TTC549 (cell line): ENCODE measurements at regions not wholly inside any gene's neighbourhood (a gene's known extent, or its start where the extent isn't known, plus 50 kb on each side); places are given as distances from the start of the nearest gene placed in this dataset.

Experiments
- FAIRE-seq: peaks from 2 replicates; lab custom pipeline; 2012; peaks lifted over from hg19 to GRCh38; lab: Jason Lieb, UNC

DNA sequence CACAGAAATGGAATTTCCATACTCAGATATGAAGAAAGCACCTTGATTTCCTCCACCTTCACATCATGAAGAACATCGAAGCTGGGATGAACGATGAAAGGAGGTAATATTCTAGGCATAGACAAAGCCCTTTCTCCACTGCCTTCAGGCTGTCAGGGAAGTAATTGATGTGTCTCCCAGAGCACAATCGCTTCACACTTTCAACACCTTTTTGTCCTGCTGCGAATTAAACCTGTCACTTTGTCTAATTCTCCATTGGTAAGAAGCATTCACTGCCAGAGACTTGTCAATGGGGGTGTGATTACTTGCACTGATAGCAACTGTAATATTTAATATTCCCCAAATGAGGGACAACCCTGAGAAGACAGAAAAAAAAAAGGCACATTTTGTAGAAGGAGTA lies 260.1 kb downstream of the ETS1 start:
- no peak for FAIRE-seq

GRCh38 chr11:128326791-128327190 lies 260.6 kb downstream of the ETS1 start:
- FAIRE-seq: no peak

DNA sequence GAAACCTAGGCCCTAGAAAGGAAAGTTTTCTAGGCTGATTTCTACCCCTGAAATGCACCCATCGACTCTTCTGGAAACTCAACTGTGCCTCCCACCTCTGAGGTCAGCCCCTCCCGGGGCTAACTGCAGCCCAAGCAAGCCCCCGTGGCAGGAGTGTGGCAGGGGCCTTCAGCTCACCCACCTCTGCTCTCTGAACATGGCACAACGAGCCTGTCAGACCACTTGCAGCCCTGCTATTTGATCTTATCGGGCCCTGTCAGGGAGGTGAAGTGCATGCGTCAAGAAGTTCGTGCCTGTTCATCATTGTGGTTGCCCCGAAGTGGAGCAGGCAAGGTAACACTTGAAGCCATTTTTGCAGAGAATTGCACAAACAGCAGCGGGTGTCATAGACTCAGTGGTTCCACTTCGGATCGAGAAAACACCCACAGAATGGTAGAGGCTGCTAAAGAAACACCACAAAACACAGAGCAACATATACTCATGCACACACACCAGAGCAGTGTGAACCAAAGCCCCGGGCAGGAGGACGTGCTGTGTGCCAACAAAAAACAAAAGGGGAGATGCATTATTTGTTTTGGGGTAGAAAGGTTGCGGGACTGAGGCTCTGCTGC lies 262.7 kb downstream of the ETS1 start:
- FAIRE-seq: no peak

GRCh38 chr11:128324051-128324481 lies 263.3 kb downstream of the ETS1 start:
- no peak for FAIRE-seq

DNA sequence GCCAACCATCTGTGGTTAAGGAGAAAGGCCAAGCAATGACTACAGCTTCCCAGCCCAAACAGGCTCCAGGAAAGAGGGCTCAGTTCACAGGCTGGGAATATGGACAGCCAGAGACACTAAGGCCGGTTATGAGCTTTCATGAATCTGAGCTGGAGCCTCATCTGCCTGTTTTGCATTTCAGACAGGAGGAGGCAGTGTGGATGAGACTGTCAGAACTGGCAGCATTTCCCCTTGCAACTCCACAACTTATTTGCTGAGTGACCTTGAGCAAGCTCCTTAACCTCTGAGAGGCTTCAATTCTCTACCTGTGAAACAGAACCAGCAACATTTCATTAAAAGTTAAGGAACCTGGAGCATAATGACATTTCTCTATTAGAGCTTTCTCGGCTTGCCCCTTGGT lies 264.0 kb downstream of the ETS1 start:
- no peak for FAIRE-seq

- FAIRE-seq: no peak
Observed at GRCh38 chr11:128318856-128319474, 268.4 kb downstream of the ETS1 start.

DNA sequence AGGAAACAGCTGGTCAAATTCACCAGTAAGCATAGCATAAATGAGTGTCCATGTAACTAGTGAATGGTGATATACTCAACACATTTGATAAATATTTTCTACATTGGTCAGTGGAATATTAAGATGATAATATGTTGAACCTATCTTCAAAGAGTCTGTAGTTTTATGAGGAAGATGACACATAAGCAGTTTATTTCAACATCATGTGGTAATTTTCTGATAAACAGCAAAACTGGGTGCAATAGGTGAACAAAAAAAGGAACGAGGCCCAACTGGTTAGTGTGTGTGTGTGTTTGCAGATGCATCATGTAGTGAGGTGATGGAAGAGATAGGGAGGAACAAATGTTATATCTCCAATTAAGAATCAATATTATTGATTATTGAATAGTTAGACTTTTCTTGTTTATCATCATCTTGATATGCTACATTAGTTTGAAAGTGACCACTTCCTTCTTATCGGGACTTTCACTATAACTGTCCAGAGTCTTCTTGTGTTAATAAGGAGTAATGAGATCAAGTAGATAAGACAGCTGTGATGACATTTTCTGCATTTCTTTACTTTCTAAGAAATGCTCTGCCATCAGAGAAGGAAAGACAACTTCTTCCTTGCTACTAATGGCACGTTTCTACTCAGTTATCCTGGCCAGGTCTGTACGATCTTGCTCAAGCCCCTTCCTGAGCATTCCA lies 270.7 kb downstream of the ETS1 start:
- FAIRE-seq: no peak

DNA sequence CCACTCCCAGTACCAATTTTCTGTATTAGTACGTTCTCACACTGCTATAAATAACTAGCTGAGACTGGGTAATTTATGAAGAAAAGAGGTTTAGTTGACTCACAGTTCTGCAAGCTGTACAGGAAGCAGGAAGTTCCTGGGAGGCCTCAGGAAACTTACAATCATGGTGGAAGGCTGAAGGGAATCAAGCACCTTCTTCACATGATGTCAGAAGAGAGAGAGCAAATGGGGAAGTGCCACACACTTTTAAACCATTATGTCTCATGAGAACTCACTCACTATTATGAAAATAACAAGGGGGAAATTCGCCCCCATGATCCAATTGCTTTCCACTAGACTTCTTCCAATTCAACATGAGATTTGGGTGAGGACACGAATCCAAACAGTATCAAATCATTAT lies 271.4 kb downstream of the ETS1 start:
- no peak for FAIRE-seq

DNA sequence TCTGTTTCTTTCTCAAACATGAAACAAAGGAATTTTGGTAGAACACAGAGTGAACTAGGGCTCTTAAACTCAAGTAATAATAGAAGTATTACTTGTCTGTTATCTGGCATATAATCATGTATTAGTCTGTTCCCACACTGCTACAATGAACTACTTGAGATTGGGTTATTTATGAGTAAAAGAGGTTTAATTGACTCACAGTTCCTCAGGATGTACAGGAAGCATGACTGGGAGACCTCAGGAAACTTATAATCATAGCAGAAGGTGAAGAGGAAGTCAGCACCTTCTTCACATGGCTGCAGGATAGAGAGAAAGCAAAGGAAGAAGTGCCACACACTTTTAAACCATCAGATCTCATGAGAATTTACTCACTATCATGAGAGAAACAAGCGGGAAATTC lies 273.4 kb downstream of the ETS1 start:
- FAIRE-seq: no peak

GRCh38 chr11:128311742-128312719 lies 275.3 kb downstream of the ETS1 start:
- FAIRE-seq: no peak

GRCh38 chr11:128310676-128311445 lies 276.5 kb downstream of the ETS1 start:
- FAIRE-seq: no peak

DNA sequence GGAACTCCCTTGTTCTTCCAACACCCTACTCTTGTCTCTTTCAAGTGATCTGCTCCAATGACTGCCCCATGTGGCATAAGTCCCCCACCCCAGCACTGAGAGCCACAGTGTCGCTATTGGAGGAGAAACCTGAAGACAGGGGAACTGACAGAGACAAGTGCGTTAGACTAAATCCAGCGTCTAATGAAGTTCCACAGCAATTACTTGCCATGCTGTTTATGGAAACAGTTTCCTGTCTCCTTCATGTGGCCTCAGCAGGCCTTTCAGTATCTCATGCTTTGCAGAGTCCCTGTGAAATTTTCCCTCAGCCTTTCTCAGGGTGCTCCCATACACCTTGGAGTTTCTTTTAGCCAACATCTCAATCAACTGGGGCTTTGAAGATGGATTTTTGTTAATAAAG lies 277.4 kb downstream of the ETS1 start:
- FAIRE-seq: no peak

DNA sequence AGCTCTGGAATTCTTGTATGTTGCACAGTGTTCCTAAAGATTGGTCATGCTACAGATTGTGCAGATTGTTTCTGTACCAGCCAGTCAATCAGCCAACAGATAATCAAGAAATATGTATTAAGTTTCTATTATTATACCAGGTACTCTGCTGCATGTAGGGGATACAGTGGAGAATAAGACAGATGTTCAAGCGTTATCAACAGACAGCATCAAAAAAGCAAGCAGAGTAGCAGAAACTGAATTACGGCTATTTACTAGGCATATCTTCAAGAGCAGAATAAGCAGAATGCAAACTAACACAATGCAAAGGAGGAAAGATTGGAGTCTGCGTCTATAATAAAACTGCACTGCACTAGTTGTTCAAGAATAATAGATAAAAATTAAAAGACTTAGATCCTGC lies 278.6 kb downstream of the ETS1 start:
- FAIRE-seq: no peak

GRCh38 chr11:128305588-128305987 lies 281.8 kb downstream of the ETS1 start:
- no peak for FAIRE-seq

GRCh38 chr11:128304666-128305485 lies 282.5 kb downstream of the ETS1 start:
- no peak for FAIRE-seq

DNA sequence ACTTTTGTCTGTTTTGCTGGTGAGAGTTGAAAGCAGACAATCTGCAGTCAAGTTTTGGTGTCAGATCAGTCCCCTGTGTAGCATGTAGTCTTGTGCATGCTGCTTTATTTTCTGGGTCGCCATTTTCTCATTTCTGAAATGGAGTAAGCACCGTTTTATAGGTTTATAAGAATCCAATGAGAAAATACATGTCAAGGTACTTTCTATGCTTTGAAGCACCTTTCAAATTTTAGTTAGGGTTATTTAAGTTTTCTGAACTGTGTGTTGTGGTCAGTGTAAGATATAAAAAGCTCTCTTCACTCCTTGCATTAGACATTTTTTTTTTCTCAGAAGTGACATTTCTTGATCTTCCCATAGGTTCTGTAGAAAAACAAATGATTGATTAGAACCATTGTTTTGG lies 283.2 kb downstream of the ETS1 start:
- FAIRE-seq: no peak

- FAIRE-seq: no peak
Observed at GRCh38 chr11:128303383-128303782, 284.0 kb downstream of the ETS1 start.

- no peak for FAIRE-seq
Observed at GRCh38 chr11:128302425-128303186, 284.8 kb downstream of the ETS1 start.

GRCh38 chr11:128301756-128302155 lies 285.6 kb downstream of the ETS1 start:
- no peak for FAIRE-seq

DNA sequence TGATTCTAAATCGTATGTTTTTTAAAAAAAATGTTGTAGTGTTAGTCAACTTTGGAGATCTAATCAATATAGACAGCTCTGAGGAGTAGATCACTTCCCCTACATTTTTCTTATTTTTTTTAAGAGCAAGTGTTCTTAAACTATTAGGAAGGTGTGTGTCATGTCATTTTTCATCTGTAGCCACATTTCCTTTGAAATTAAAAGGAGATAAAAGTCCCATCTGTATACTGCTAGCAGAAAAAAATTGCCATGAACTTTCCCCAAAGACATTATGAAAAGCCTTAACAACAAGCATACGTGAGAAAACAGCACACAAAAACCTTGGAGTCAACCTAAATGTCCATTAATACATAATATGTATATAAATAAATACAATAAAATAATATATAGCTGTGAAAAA lies 286.6 kb downstream of the ETS1 start:
- no peak for FAIRE-seq
